ENCODE measurements at regions not wholly inside any gene's neighbourhood (a gene's known extent, or its start where the extent isn't known, plus 50 kb on each side); places are given as distances from the start of the nearest gene placed in this dataset.
"Not testable (repeated sequence)": the region's sequence is repeated elsewhere in the genome, so short reads cannot be mapped to it uniquely, and the experiment has no call there.

DNA sequence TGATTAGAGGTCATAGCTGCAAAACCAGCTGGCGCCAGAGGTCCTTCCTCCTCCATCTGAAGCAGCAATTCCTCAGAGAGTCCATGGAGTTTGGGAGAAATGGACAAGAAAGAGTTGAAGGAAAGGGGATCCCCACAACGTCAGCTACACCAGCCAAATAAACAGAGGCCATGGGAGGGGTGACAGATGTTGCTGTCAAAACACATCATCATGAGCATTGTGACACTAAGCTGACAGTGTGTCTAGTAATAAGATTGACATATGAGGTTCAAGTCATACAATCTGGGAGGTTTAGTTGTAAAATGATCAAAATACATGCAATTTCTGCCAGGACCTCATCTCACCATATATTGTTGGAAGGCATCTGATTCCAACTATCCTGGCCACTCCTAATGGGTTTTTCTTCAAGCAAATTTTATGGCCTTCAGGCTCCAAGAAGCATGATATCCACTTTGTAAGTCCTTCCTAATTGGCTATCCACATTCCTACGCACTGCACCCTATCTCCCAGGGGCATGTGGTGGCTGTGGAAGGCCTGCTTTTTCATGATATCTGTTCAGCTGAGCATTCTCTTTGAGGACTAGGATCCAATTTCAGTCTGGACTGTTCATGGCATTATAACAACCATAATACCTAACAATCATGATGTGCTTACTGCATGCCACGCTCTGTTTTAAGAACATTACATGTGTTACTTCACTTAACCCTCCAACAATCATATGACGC lies 335.0 kb upstream of the ID2 start:
- DNase-seq, result no peak
- H3K9ac ChIP-seq (ENCODE audit: low read length), result no peak overlapping the region
- H3K27me3 ChIP-seq (replicated peaks; ENCODE audit: insufficient read depth, low read length), result no peaks in the 10 kb centered on the region
- no peaks in the 10 kb centered on the region for H3K79me2 ChIP-seq (ENCODE audit: low read length)
- no peaks in the 10 kb centered on the region for H3F3A ChIP-seq (ENCODE audit: insufficient read depth, low read length)
- no peaks in the 10 kb centered on the region for H3K9me3 ChIP-seq (replicated peaks; ENCODE audit: insufficient read depth, low read length)
- no peak overlapping the region for H3K27ac ChIP-seq (ENCODE audit: low read length)
- no peaks in the 10 kb centered on the region for H4K20me1 ChIP-seq (ENCODE audit: insufficient read depth, low read length)
- H2AFZ ChIP-seq (ENCODE audit: low read length), result no peak overlapping the region
- H3K36me3 ChIP-seq (replicated peaks; ENCODE audit: insufficient read depth, low read length), result no peaks in the 10 kb centered on the region
- no peak for TF ChIP-seq CTCF (IDR thresholded peaks at IDR 0.05; ENCODE audit: low read length)
- TF ChIP-seq EZH2 (optimal IDR thresholded peaks at IDR 0.05; ENCODE audit: low read depth, low read length), result no peak
- no peak for TF ChIP-seq EZH2phosphoT487 (IDR thresholded peaks at IDR 0.05; ENCODE audit: low read length)
- no peak overlapping the region for H3K4me3 ChIP-seq (ENCODE audit: low read length)
- H3K9me2 ChIP-seq (replicated peaks; ENCODE audit: insufficient read depth, low read length), result no peaks in the 10 kb centered on the region
- H3K4me1 ChIP-seq (ENCODE audit: low read length), result no peaks in the 10 kb centered on the region
- no peak overlapping the region for H3K4me2 ChIP-seq (ENCODE audit: low read depth, low read length)

DNA sequence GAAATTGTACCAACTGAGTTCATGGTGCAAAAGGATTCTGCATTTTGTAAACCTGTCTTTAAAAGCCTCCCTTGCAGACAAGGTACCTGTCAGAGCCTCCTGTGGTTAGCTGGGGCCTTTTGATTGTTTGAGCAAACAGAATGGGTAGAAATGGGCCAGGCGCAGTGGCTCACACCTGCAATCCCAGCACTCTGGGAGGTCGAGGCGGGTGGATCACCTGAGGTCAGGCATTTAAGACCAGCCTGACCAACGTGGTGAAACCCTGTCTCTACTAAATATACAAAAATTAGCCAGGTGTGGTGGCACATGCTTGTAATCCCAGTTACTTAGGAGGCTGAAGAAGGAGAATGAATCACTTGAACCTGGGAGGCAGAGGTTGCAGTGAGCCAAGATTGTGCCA lies 332.9 kb upstream of the ID2 start:
- H3K9ac ChIP-seq (ENCODE audit: low read length); H3K4me2 ChIP-seq (ENCODE audit: low read depth, low read length); H2AFZ ChIP-seq (ENCODE audit: low read length); H3K9me2 ChIP-seq (replicated peaks; ENCODE audit: insufficient read depth, low read length); H3K79me2 ChIP-seq (ENCODE audit: low read length); DNase-seq; H3F3A ChIP-seq (ENCODE audit: insufficient read depth, low read length); H3K4me3 ChIP-seq (ENCODE audit: low read length); H3K27ac ChIP-seq (ENCODE audit: low read length); H3K27me3 ChIP-seq (replicated peaks; ENCODE audit: insufficient read depth, low read length); H3K9me3 ChIP-seq (replicated peaks; ENCODE audit: insufficient read depth, low read length); H3K4me1 ChIP-seq (ENCODE audit: low read length); H4K20me1 ChIP-seq (ENCODE audit: insufficient read depth, low read length); H3K36me3 ChIP-seq (replicated peaks; ENCODE audit: insufficient read depth, low read length): not testable (repeated sequence)

DNA sequence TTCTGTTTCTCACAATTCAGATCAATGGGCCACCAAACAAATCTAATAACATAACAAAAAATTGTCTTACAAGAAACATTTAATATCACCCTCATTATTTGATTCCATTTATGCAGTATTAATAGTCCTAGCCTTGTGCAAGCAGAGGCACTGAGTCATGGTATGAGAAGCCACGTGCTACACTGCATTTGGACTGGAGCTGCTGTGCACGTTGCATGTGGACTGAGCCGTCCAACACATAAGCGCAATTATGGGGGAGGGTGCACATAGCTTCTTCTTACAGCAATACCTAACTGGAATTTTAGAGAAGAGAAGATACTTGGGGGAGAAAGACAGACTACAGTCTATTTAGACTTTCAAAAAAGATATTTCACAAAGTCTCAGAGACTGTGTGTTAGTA lies 329.6 kb upstream of the ID2 start:
- no peak for TF ChIP-seq EZH2 (optimal IDR thresholded peaks at IDR 0.05; ENCODE audit: low read depth, low read length)
- TF ChIP-seq EZH2phosphoT487 (IDR thresholded peaks at IDR 0.05; ENCODE audit: low read length), result no peak
- no peak for TF ChIP-seq CTCF (IDR thresholded peaks at IDR 0.05; ENCODE audit: low read length)
- Histone ChIP-seq H3K9me2 (replicated peaks; ENCODE audit: insufficient read depth, low read length) (no peaks in the 10 kb centered on the region), H4K20me1 (ENCODE audit: insufficient read depth, low read length) (no peaks in the 10 kb centered on the region), H3K27me3 (replicated peaks; ENCODE audit: insufficient read depth, low read length) (no peaks in the 10 kb centered on the region), H3F3A (ENCODE audit: insufficient read depth, low read length) (no peaks in the 10 kb centered on the region), H3K4me2 (ENCODE audit: low read depth, low read length) (no peak overlapping the region), H3K4me1 (ENCODE audit: low read length) (no peaks in the 10 kb centered on the region), H3K27ac (ENCODE audit: low read length) (no peak overlapping the region), H3K9ac (ENCODE audit: low read length) (no peak overlapping the region), H3K4me3 (ENCODE audit: low read length) (no peak overlapping the region), H3K36me3 (replicated peaks; ENCODE audit: insufficient read depth, low read length) (no peaks in the 10 kb centered on the region), H3K9me3 (replicated peaks; ENCODE audit: insufficient read depth, low read length) (no peaks in the 10 kb centered on the region), H2AFZ (ENCODE audit: low read length) (no peak overlapping the region), H3K79me2 (ENCODE audit: low read length) (no peaks in the 10 kb centered on the region)
- no peak for DNase-seq

GRCh38 chr2:8352989-8353388 lies 328.9 kb upstream of the ID2 start:
- no peak for DNase-seq
- no peaks in the 10 kb centered on the region for H3K9me2 ChIP-seq (replicated peaks; ENCODE audit: insufficient read depth, low read length)
- no peaks in the 10 kb centered on the region for H3K27me3 ChIP-seq (replicated peaks; ENCODE audit: insufficient read depth, low read length)
- TF ChIP-seq EZH2phosphoT487 (IDR thresholded peaks at IDR 0.05; ENCODE audit: low read length), result no peak
- no peak for TF ChIP-seq EZH2 (optimal IDR thresholded peaks at IDR 0.05; ENCODE audit: low read depth, low read length)
- H4K20me1 ChIP-seq (ENCODE audit: insufficient read depth, low read length), result no peaks in the 10 kb centered on the region
- no peaks in the 10 kb centered on the region for H3K79me2 ChIP-seq (ENCODE audit: low read length)
- no peaks in the 10 kb centered on the region for H3K4me1 ChIP-seq (ENCODE audit: low read length)
- no peak overlapping the region for H2AFZ ChIP-seq (ENCODE audit: low read length)
- H3K4me3 ChIP-seq (ENCODE audit: low read length), result no peak overlapping the region
- H3F3A ChIP-seq (ENCODE audit: insufficient read depth, low read length), result no peaks in the 10 kb centered on the region
- no peaks in the 10 kb centered on the region for H3K9me3 ChIP-seq (replicated peaks; ENCODE audit: insufficient read depth, low read length)
- no peak overlapping the region for H3K27ac ChIP-seq (ENCODE audit: low read length)
- H3K36me3 ChIP-seq (replicated peaks; ENCODE audit: insufficient read depth, low read length), result no peaks in the 10 kb centered on the region
- H3K9ac ChIP-seq (ENCODE audit: low read length), result no peak overlapping the region
- H3K4me2 ChIP-seq (ENCODE audit: low read depth, low read length), result no peak overlapping the region
